CD14-positive monocyte (primary cell): ENCODE measurements at regions not wholly inside any gene's neighbourhood (a gene's known extent, or its start where the extent isn't known, plus 50 kb on each side); places are given as distances from the start of the nearest gene placed in this dataset.

ENCODE experiments used
- DNase-seq, 3 donors: peaks; one replicate each; pipeline ENCODE4 v3.0.0-alpha.2; 2011 to 2022
- H2AFZ ChIP-seq: 2 replicates; pipeline ENCODE4 v1.6.0; 2012; ENCODE audit warnings: mild to moderate bottlenecking, low read depth, low read length, inconsistent platforms; ENCODE audit not compliant: insufficient read depth, poor library complexity, severe bottlenecking
- H3K27ac ChIP-seq, 2 donors: 1 replicate in 1 of 2; 2 replicates in 1 of 2; pipeline ENCODE4 v1.5.1; 2012 to 2013; ENCODE audit warnings: low read length in 2 of 2, control low read depth in 1 of 2, inconsistent platforms in 1 of 2, low read depth in 1 of 2, mild to moderate bottlenecking in 1 of 2
- H3K27me3 ChIP-seq, 2 donors: one replicate each; pipeline versions ENCODE4 v1.6.0 to v1.6.1; 2011 to 2013; ENCODE audit warnings: low read length in 2 of 2; ENCODE audit not compliant: control insufficient read depth in 2 of 2, insufficient read depth in 2 of 2
- H3K36me3 ChIP-seq, 2 donors: replicated peaks in 1 of 2; 1 replicate in 1 of 2; 2 replicates in 1 of 2; pipeline versions ENCODE4 v1.5.1 to v1.6.1; 2012 to 2013; ENCODE audit warnings: low read length in 2 of 2, control low read depth in 1 of 2, inconsistent platforms in 1 of 2, mild to moderate bottlenecking in 1 of 2; ENCODE audit not compliant: insufficient read depth in 2 of 2, control insufficient read depth in 1 of 2
- H3K4me1 ChIP-seq, 2 donors: 1 replicate in 1 of 2; 2 replicates in 1 of 2; pipeline versions ENCODE4 v1.5.1 to v1.6.1; 2012 to 2013; ENCODE audit warnings: low read length in 2 of 2, control low read depth in 1 of 2, inconsistent platforms in 1 of 2, mild to moderate bottlenecking in 1 of 2, moderate library complexity in 1 of 2; ENCODE audit not compliant: insufficient read depth in 2 of 2, control insufficient read depth in 1 of 2
- H3K4me2 ChIP-seq: replicated peaks from 2 replicates; pipeline ENCODE3; 2012; ENCODE audit warnings: low read length, moderate library complexity, mild to moderate bottlenecking; ENCODE audit not compliant: poor library complexity, severe bottlenecking; ENCODE audit errors: extremely low read depth
- H3K4me3 ChIP-seq, 3 experiments: fragments of 200-600 bp in 1 of 3; sonication (generic) in 1 of 3; replicated peaks in 1 of 3; 1 replicate in 2 of 3; 2 replicates in 1 of 3; pipeline ENCODE4 v1.5.1; 2011 to 2013; ENCODE audit warnings: low read length in 3 of 3, mild to moderate bottlenecking in 3 of 3, control low read depth in 2 of 3, low read depth in 2 of 3, inconsistent platforms in 1 of 3, moderate library complexity in 1 of 3
- H3K79me2 ChIP-seq: 2 replicates; pipeline ENCODE4 v1.6.0; 2012; ENCODE audit warnings: mild to moderate bottlenecking, control low read depth, inconsistent platforms, low read length, moderate library complexity; ENCODE audit not compliant: insufficient read depth
- H3K9ac ChIP-seq: 2 replicates; pipeline ENCODE4 v1.6.0; 2017; ENCODE audit warnings: low read length, mild to moderate bottlenecking; ENCODE audit not compliant: insufficient read depth, poor library complexity, severe bottlenecking
- H3K9me3 ChIP-seq, 2 donors: replicated peaks in 1 of 2; 1 replicate in 1 of 2; 2 replicates in 1 of 2; pipeline versions ENCODE4 v1.5.1 to v1.6.1; 2012 to 2013; ENCODE audit warnings: low read length in 2 of 2, control low read depth in 1 of 2; ENCODE audit not compliant: control insufficient read depth in 1 of 2, insufficient read depth in 1 of 2
- H4K20me1 ChIP-seq: 2 replicates; pipeline ENCODE4 v1.6.0; 2012; ENCODE audit warnings: mild to moderate bottlenecking, low read length, control low read depth, moderate library complexity; ENCODE audit not compliant: insufficient read depth
- H3K27ac Mint-ChIP-seq, 7 donors: one replicate each; pipeline ENCODE4 v1.8.0; 2020; ENCODE audit warnings: mild to moderate bottlenecking in 7 of 7, mixed read lengths in 7 of 7, moderate library complexity in 6 of 7, inconsistent platforms in 2 of 7
- H3K27me3 Mint-ChIP-seq, 3 donors: one replicate each; pipeline ENCODE4 v1.8.0; 2021 to 2022; ENCODE audit warnings: low read depth in 3 of 3, mild to moderate bottlenecking in 3 of 3, mixed read lengths in 3 of 3, moderate library complexity in 3 of 3, inconsistent platforms in 1 of 3
- H3K36me3 Mint-ChIP-seq, 2 donors: one replicate each; pipeline ENCODE4 v1.8.0; 2020; ENCODE audit warnings: mixed read lengths in 2 of 2, inconsistent platforms in 1 of 2, mild to moderate bottlenecking in 1 of 2
- H3K4me1 Mint-ChIP-seq: one replicate; pipeline ENCODE4 v1.8.0; 2020; ENCODE audit warnings: mild to moderate bottlenecking, mixed read lengths
- H3K4me3 Mint-ChIP-seq, 2 donors: one replicate each; pipeline ENCODE4 v1.8.0; 2020; ENCODE audit warnings: mild to moderate bottlenecking in 2 of 2, mixed read lengths in 2 of 2, moderate library complexity in 1 of 2
- H3K9me3 Mint-ChIP-seq, 7 donors: one replicate each; pipeline ENCODE4 v1.8.0; 2020 to 2022; ENCODE audit warnings: mixed read lengths in 7 of 7, mild to moderate bottlenecking in 6 of 7, moderate library complexity in 6 of 7, inconsistent platforms in 2 of 7
- WGBS: methylation state at CpG from one replicate; pipeline ENCODE4 v1.1.5; 2013; ENCODE audit warnings: missing lambda C conversion rate; ENCODE audit not compliant: insufficient coverage; 5-methylcytosine and 5-hydroxymethylcytosine counted together
- intact Hi-C, 2 donors: fragments of 100-400 bp; cut with micrococcal nuclease; formaldehyde crosslinking; loops; one replicate each; pipeline versions ENCODE4 v1.15.0 to v1.15.1; 2023
- TF ChIP-seq, protein P1 (sequence below): fragments of 200-600 bp; IDR thresholded peaks from one replicate; pipeline ENCODE4 v1.8.0; 2022; ENCODE audit warnings: antibody characterized with exemption, mild to moderate bottlenecking

DNA sequence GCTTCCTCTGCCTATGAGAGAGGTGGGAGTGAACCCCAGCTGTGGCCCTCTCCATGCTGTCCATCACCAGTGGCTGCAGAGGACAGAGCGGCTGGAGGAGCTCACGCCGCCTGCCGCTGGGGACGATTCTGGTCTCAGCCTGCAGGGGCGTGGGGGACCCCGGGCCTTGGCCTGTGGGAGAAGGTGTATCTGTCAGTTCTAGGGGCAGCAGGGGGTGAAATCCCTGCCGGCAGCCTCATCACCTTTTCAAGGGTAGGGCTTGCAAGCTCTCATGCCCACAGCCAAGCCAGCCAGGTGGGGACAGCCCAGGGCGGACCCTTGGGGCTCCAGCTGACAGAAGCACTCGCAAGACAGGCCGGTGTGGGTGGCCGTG is 80.2 kb downstream of the TSPAN17 start:
- 92% methylated on average over 5 of the region's 12 CpGs for WGBS
- H3K4me1 ChIP-seq, result no peaks in the 10 kb centered on the region
- no peak for DNase-seq
- H3K9me3 ChIP-seq, result peaks cover 0 to 4% of the 10 kb centered on the region in 2 donors
- no peaks in the 10 kb centered on the region for H3K4me1 Mint-ChIP-seq
- H3K36me3 Mint-ChIP-seq, result no peaks in the 10 kb centered on the region
- intact Hi-C loops, result no loop called here
- H3K4me3 Mint-ChIP-seq, result no peak overlapping the region
- no peak overlapping the region for H3K9ac ChIP-seq
- TF ChIP-seq, protein P1, sequence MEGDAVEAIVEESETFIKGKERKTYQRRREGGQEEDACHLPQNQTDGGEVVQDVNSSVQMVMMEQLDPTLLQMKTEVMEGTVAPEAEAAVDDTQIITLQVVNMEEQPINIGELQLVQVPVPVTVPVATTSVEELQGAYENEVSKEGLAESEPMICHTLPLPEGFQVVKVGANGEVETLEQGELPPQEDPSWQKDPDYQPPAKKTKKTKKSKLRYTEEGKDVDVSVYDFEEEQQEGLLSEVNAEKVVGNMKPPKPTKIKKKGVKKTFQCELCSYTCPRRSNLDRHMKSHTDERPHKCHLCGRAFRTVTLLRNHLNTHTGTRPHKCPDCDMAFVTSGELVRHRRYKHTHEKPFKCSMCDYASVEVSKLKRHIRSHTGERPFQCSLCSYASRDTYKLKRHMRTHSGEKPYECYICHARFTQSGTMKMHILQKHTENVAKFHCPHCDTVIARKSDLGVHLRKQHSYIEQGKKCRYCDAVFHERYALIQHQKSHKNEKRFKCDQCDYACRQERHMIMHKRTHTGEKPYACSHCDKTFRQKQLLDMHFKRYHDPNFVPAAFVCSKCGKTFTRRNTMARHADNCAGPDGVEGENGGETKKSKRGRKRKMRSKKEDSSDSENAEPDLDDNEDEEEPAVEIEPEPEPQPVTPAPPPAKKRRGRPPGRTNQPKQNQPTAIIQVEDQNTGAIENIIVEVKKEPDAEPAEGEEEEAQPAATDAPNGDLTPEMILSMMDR, result no peak
- peaks cover 0 to 26% of the 10 kb centered on the region in 2 donors for H3K27me3 ChIP-seq
- no peak overlapping the region for H3K27ac Mint-ChIP-seq
- no peak overlapping the region for H3K27ac ChIP-seq
- no peaks in the 10 kb centered on the region for H3K36me3 ChIP-seq
- no peaks in the 10 kb centered on the region for H3K79me2 ChIP-seq
- no peak overlapping the region for H3K4me2 ChIP-seq
- no peaks in the 10 kb centered on the region for H4K20me1 ChIP-seq
- H3K4me3 ChIP-seq, result no peak overlapping the region
- H3K27me3 Mint-ChIP-seq, result peaks cover 47 to 58% (median 52%) of the 10 kb centered on the region in 3 donors
- H2AFZ ChIP-seq, result no peak overlapping the region
- peaks cover 0 to 7% (median 6%) of the 10 kb centered on the region in 7 donors for H3K9me3 Mint-ChIP-seq

DNA sequence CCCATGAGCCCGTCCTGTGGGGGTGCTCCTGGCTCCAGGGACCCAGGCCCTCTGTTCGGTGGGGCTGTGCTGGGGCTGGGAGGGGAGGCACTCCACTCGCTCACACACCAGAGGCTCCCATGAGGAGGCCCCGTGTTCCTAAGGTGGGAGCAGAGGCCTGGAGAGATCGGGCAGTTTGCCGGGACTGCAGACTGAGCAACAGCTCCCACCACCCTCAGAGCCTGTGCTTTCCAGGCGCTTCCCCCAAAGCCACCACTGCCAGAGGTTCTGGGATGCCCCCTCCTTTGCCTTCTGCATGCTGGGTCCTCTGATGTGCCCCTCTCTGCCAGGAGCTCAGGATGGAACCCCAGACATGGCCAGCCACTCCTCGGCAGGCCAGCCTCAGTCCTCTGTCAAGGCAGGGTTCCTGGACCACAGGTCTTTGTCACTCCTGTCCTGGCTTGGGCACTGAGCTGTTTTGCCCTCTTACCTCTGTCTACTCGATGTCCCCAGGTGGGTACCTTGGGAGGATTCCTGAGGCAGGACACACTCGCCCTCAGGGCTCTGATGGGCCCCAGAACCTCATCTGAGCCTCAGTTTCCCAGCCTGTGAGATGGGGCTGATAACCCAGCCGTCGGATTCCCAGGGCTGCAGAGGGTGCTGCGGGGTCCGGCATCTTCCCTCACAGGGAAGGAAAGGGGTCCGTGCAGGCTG is 80.8 kb downstream of the TSPAN17 start:
- peaks cover 0 to 4% of the 10 kb centered on the region in 2 donors for H3K9me3 ChIP-seq
- no peak overlapping the region for H3K27ac ChIP-seq
- H3K9ac ChIP-seq, result no peak overlapping the region
- peaks cover 0 to 26% of the 10 kb centered on the region in 2 donors for H3K27me3 ChIP-seq
- Mint-ChIP-seq H3K4me1 (no peaks in the 10 kb centered on the region), H3K9me3 (peaks cover 0 to 7% (median 6%) of the 10 kb centered on the region in 7 donors), H3K4me3 (no peak overlapping the region), H3K27me3 (peaks cover 44 to 53% (median 49%) of the 10 kb centered on the region in 3 donors), H3K27ac (no peak overlapping the region), H3K36me3 (no peaks in the 10 kb centered on the region)
- H2AFZ ChIP-seq, result no peak overlapping the region
- H4K20me1 ChIP-seq, result no peaks in the 10 kb centered on the region
- H3K4me3 ChIP-seq, result no peak overlapping the region
- H3K4me1 ChIP-seq, result no peaks in the 10 kb centered on the region
- TF ChIP-seq, protein P1, result no peak
- no peak overlapping the region for H3K4me2 ChIP-seq
- 93% methylated on average over 15 of the region's 15 CpGs for WGBS
- intact Hi-C loops, result no loop called here
- no peak for DNase-seq
- H3K36me3 ChIP-seq, result no peaks in the 10 kb centered on the region
- no peaks in the 10 kb centered on the region for H3K79me2 ChIP-seq
